ENCODE measurements at regions not wholly inside any gene's neighbourhood (a gene's known extent, or its start where the extent isn't known, plus 50 kb on each side); places are given as distances from the start of the nearest gene placed in this dataset.

- no peak for TF ChIP-seq CTCF (IDR thresholded peaks at IDR 0.05)
- Histone ChIP-seq H3K4me3 (no peak overlapping the region), H3K9me3 (no peaks in the 10 kb centered on the region), H3K4me1 (no peaks in the 10 kb centered on the region), H3K27ac (no peak overlapping the region), H3K27me3 (no peaks in the 10 kb centered on the region), H3K36me3 (no peaks in the 10 kb centered on the region)
- intact Hi-C loops (cut with DNase I) = no loop called here
- no peak for DNase-seq
- ATAC-seq = no peak
These were observed 178.1 kb upstream of the POM121L12 start for GRCh38 chr7:52857367-52857766.

GRCh38 chr7:52854681-52855080 lies 180.8 kb upstream of the POM121L12 start:
- Histone ChIP-seq H3K36me3 (no peaks in the 10 kb centered on the region), H3K27me3 (no peaks in the 10 kb centered on the region), H3K27ac (no peak overlapping the region), H3K4me3 (no peak overlapping the region), H3K4me1 (no peaks in the 10 kb centered on the region), H3K9me3 (no peaks in the 10 kb centered on the region)
- intact Hi-C loops (cut with DNase I) = no loop called here
- TF ChIP-seq CTCF (IDR thresholded peaks at IDR 0.05) = no peak
- ATAC-seq = no peak
- no peak for DNase-seq

- no peaks in the 10 kb centered on the region for H3K36me3 ChIP-seq
- intact Hi-C loops (cut with DNase I) = no loop called here
- H3K27me3 ChIP-seq = no peaks in the 10 kb centered on the region
- no peak overlapping the region for H3K4me3 ChIP-seq
- DNase-seq (no peak), ATAC-seq (no peak)
- no peak overlapping the region for H3K27ac ChIP-seq
- no peaks in the 10 kb centered on the region for H3K4me1 ChIP-seq
- TF ChIP-seq CTCF (IDR thresholded peaks at IDR 0.05) = no peak
- H3K9me3 ChIP-seq = peaks cover 4% of the 10 kb centered on the region
These were observed 183.9 kb upstream of the POM121L12 start for GRCh38 chr7:52851547-52851946.

GRCh38 chr7:52843436-52843835 lies 192.0 kb upstream of the POM121L12 start:
- DNase-seq (no peak), ATAC-seq (no peak)
- Histone ChIP-seq H3K9me3 (no peaks in the 10 kb centered on the region), H3K4me1 (no peaks in the 10 kb centered on the region), H3K36me3 (no peaks in the 10 kb centered on the region), H3K4me3 (no peak overlapping the region), H3K27ac (no peak overlapping the region), H3K27me3 (no peaks in the 10 kb centered on the region)
- intact Hi-C loops (cut with DNase I) = no loop called here
- TF ChIP-seq CTCF (IDR thresholded peaks at IDR 0.05) = no peak

GRCh38 chr7:52842202-52842900 lies 193.1 kb upstream of the POM121L12 start:
- Histone ChIP-seq H3K9me3 (no peaks in the 10 kb centered on the region), H3K27me3 (no peaks in the 10 kb centered on the region), H3K4me1 (no peaks in the 10 kb centered on the region), H3K27ac (no peak overlapping the region), H3K36me3 (no peaks in the 10 kb centered on the region), H3K4me3 (no peak overlapping the region)
- DNase-seq (no peak), ATAC-seq (no peak)
- TF ChIP-seq CTCF (IDR thresholded peaks at IDR 0.05) = no peak
- intact Hi-C loops (cut with DNase I) = no loop called here

GRCh38 chr7:52838981-52839411 lies 196.4 kb upstream of the POM121L12 start:
- H3K36me3 ChIP-seq = no peaks in the 10 kb centered on the region
- H3K4me3 ChIP-seq = no peak overlapping the region
- TF ChIP-seq CTCF (IDR thresholded peaks at IDR 0.05) = no peak
- H3K27me3 ChIP-seq = no peaks in the 10 kb centered on the region
- no peaks in the 10 kb centered on the region for H3K4me1 ChIP-seq
- intact Hi-C loops (cut with DNase I) = no loop called here
- no peak overlapping the region for H3K27ac ChIP-seq
- ATAC-seq (no peak), DNase-seq (no peak)
- no peaks in the 10 kb centered on the region for H3K9me3 ChIP-seq
